Neutrophil (primary cell): ENCODE measurements at regions not wholly inside any gene's neighbourhood (a gene's known extent, or its start where the extent isn't known, plus 50 kb on each side); places are given as distances from the start of the nearest gene placed in this dataset.
"Not testable (repeated sequence)": the region's sequence is repeated elsewhere in the genome, so short reads cannot be mapped to it uniquely, and the experiment has no call there.

Source experiments
- H3K27ac ChIP-seq: fragments of 200-600 bp; sonication (generic); 2 replicates; pipeline ENCODE4 v1.5.1; 2016; ENCODE audit warnings: mild to moderate bottlenecking, moderate library complexity
- H3K27me3 ChIP-seq: fragments of 200-600 bp; sonication (generic); 2 replicates; pipeline ENCODE4 v1.6.0; 2016; ENCODE audit warnings: mild to moderate bottlenecking
- H3K36me3 ChIP-seq: fragments of 200-600 bp; sonication (generic); 2 replicates; pipeline ENCODE4 v1.5.1; 2017
- H3K4me1 ChIP-seq, 2 experiments: fragments of 200-600 bp in 1 of 2; sonication (generic) in 1 of 2; 1 replicate in 1 of 2; 2 replicates in 1 of 2; pipeline versions ENCODE4 v1.5.1 to v1.6.1; 2013 to 2016; ENCODE audit warnings: low read depth in 1 of 2, low read length in 1 of 2, mild to moderate bottlenecking in 1 of 2, moderate library complexity in 1 of 2; ENCODE audit not compliant: control insufficient read depth in 1 of 2, insufficient read depth in 1 of 2
- H3K4me3 ChIP-seq, 2 experiments: fragments of 200-600 bp in 1 of 2; sonication (generic) in 1 of 2; 1 replicate in 1 of 2; 2 replicates in 1 of 2; pipeline ENCODE4 v1.5.1; 2013 to 2016; ENCODE audit warnings: low read depth in 1 of 2, low read length in 1 of 2, mild to moderate bottlenecking in 1 of 2, moderate library complexity in 1 of 2
- H3K9me3 ChIP-seq: fragments of 200-600 bp; sonication (generic); 2 replicates; pipeline ENCODE4 v1.5.1; 2016
- CTCF ChIP-seq: fragments of 200-600 bp; sonication (generic); IDR thresholded peaks from 2 replicates; pipeline ENCODE4 v1.5.1; 2016; ENCODE audit warnings: antibody characterized with exemption

DNA sequence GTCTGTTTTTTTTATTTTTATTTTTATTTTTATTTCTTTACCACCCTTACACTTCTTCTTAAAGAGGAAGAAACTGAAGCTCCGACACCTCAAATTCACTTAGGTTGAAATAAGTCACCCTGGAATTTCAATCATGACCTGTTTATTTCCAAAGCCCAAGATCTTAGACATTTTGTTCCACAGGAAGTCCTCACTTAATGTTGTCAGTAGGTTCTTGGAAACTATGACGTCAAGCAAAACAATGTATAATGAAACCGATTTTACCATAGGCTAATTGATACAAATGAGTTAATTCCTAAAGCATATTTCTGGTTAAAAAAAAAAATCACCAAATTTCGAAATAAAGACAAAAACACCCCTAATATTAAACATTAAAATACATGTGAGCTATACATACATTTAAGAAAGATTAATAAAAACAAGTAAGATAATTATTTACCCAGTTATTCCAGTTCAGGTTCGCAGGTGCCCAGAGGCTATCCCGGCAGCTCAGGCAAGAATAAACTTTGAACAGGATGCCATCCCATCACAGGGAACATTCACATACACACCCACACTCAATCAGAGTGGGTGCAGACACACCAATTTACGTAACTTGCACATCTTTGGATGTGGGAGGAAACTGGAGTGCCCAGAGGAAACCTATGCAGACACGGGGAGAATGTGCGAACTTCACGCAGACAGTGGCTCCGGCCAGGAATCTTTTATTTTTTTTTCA lies 391.0 kb downstream of the RAP2B start:
- TF ChIP-seq CTCF: no peak

GRCh38 chr3:153553605-153553945 lies 391.5 kb downstream of the RAP2B start:
- Histone ChIP-seq H3K4me1 (no peaks in the 10 kb centered on the region), H3K9me3 (no peaks in the 10 kb centered on the region), H3K4me3 (no peak overlapping the region), H3K36me3 (no peaks in the 10 kb centered on the region), H3K27me3 (no peaks in the 10 kb centered on the region), H3K27ac (no peak overlapping the region)
- no peak for TF ChIP-seq CTCF

More for the DNA sequence above, 391.0 kb downstream of the RAP2B start:
- Histone ChIP-seq H3K4me1 (no peaks in the 10 kb centered on the region), H3K9me3 (no peaks in the 10 kb centered on the region), H3K4me3 (no peak overlapping the region), H3K27me3 (no peaks in the 10 kb centered on the region), H3K27ac (no peak overlapping the region), H3K36me3 (no peaks in the 10 kb centered on the region)

DNA sequence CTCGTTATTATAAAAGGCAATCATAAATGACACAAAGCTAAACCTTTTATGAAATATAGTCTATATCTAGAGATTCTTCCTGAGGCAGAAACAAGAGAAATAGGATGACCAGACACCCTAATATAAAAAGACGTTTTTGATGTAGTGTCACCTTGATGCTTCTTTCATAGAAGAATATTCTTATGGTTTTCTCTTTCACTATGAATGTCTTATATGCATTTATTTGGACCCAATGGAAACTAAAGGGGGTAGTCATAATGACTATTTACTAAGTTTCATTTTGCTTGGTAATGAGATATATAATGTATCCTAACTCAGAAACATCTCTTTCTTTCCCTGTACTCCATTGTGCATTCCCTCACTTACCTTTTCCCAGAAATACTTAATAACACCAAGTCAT lies 393.9 kb downstream of the RAP2B start:
- H3K9me3 ChIP-seq: no peaks in the 10 kb centered on the region
- no peak overlapping the region for H3K27ac ChIP-seq
- no peaks in the 10 kb centered on the region for H3K27me3 ChIP-seq
- TF ChIP-seq CTCF: no peak
- no peak overlapping the region for H3K4me3 ChIP-seq
- no peaks in the 10 kb centered on the region for H3K4me1 ChIP-seq
- H3K36me3 ChIP-seq: no peaks in the 10 kb centered on the region

DNA sequence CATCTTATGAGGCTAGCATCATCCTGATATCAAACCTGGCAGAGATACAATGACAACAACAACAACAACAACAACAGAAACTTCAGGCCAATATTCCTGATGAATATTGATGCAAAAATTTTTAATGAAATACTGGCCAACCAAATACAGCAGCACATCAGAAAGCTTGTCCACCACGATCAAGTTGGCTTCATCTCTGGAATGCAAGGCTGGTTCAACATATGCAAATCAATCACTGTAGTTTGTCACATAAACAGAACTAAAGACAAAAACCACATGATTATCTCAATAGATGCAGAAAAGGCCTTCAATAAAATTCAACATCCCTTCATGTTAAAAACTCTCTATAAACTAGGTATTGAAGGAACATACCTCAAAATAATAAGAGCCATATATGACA lies 397.3 kb downstream of the RAP2B start:
- H3K27me3 ChIP-seq, H3K9me3 ChIP-seq, H3K4me1 ChIP-seq, H3K27ac ChIP-seq, H3K4me3 ChIP-seq, H3K36me3 ChIP-seq: not testable (repeated sequence)

- Histone ChIP-seq H3K36me3 (no peaks in the 10 kb centered on the region), H3K27me3 (no peaks in the 10 kb centered on the region), H3K9me3 (peaks cover 12% of the 10 kb centered on the region), H3K4me1 (no peaks in the 10 kb centered on the region), H3K4me3 (no peak overlapping the region), H3K27ac (no peak overlapping the region)
- TF ChIP-seq CTCF: no peak
These were observed 405.0 kb downstream of the RAP2B start for GRCh38 chr3:153567011-153567410.

DNA sequence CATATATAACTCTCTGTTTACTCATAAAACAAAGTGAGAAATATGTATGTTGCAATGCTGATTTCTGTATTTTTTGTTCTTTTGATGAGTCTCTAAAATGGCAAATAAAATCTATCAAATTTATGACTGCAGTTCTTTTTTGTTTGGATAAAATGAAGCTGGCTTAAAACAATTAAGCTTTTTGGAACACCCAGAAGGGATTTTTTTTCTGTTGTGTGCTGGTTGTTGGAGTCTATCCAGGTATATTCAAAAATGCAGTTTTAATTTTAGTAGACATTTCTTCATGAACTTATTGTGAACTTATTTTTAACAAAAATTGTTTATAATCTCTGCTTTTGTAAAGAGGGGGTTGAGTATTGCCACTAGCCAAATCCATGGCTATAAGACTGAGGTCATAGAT lies 405.5 kb downstream of the RAP2B start:
- no peaks in the 10 kb centered on the region for H3K27me3 ChIP-seq
- H3K4me1 ChIP-seq: no peaks in the 10 kb centered on the region
- no peak for TF ChIP-seq CTCF
- H3K36me3 ChIP-seq: no peaks in the 10 kb centered on the region
- no peak overlapping the region for H3K4me3 ChIP-seq
- peaks cover 12% of the 10 kb centered on the region for H3K9me3 ChIP-seq
- H3K27ac ChIP-seq: no peak overlapping the region

DNA sequence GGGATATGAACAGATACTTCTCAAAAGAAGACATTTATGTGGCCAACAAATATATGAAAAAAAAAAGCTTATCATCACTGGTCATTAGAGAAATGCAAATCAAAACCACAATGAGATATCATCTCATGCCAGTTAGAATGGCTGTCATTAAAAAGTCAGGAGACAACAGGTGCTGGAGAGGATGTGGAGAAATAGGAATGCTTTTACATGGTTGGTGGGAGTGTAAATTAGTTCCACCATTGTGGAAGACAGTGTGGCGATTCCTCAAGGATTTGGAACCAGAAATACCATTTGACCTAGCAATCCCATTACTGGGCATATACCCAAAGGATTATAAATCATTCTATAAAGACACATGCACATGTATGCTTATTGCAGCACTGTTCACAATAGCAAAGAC lies 408.5 kb downstream of the RAP2B start:
- not testable (repeated sequence) for H3K27ac ChIP-seq, H3K36me3 ChIP-seq, H3K9me3 ChIP-seq, H3K4me1 ChIP-seq, H3K4me3 ChIP-seq, H3K27me3 ChIP-seq
